Ascending aorta (tissue), 2 donors: ENCODE measurements at regions not wholly inside any gene's neighbourhood (a gene's known extent, or its start where the extent isn't known, plus 50 kb on each side); places are given as distances from the start of the nearest gene placed in this dataset.
"Not testable (repeated sequence)": the region's sequence is repeated elsewhere in the genome, so short reads cannot be mapped to it uniquely, and the experiment has no call there.

ENCODE experiments used
- DNase-seq, 2 donors: peaks; one replicate each; pipeline ENCODE4 v3.0.0-alpha.2; 2019; ENCODE audit warnings: low spot score in 2 of 2
- H3K27ac ChIP-seq, 2 donors: fragments of 200-600 bp; sonication (generic); one replicate each; pipeline ENCODE4 v1.5.1; 2016 to 2017; ENCODE audit warnings: mild to moderate bottlenecking in 1 of 2
- H3K27me3 ChIP-seq: fragments of 200-600 bp; sonication (generic); one replicate; pipeline ENCODE4 v1.5.1; 2017
- H3K36me3 ChIP-seq, 2 donors: fragments of 200-600 bp; sonication (generic); one replicate each; pipeline ENCODE4 v1.5.1; 2016
- H3K4me1 ChIP-seq, 2 donors: fragments of 200-600 bp; sonication (generic); one replicate each; pipeline ENCODE4 v1.5.1; 2016 to 2017; ENCODE audit warnings: mild to moderate bottlenecking in 1 of 2
- H3K4me3 ChIP-seq, 2 donors: fragments of 200-600 bp; sonication (generic); one replicate each; pipeline ENCODE4 v1.5.1; 2016 to 2017; ENCODE audit warnings: mild to moderate bottlenecking in 1 of 2
- H3K9me3 ChIP-seq, 2 donors: fragments of 200-600 bp; sonication (generic); one replicate each; pipeline ENCODE4 v1.5.1; 2016
- CTCF ChIP-seq, 3 experiments: fragments of 200-600 bp in 2 of 3; fragments of 450-650 bp in 1 of 3; sonication (generic) in 2 of 3; IDR thresholded peaks; one replicate each; pipeline ENCODE4 v1.5.1; 2016 to 2019; ENCODE audit warnings: antibody characterized with exemption in 3 of 3, mild to moderate bottlenecking in 1 of 3, moderate library complexity in 1 of 3
- intact Hi-C: fragments of 100-400 bp; cut with DNase I; formaldehyde crosslinking; loops from one replicate; pipeline ENCODE4 v1.15.1; 2023

- intact Hi-C loops = no loop called here
- Histone ChIP-seq H3K36me3 (no peaks in the 10 kb centered on the region), H3K4me1 (peaks cover 3 to 12% of the 10 kb centered on the region in 2 donors), H3K4me3 (no peak overlapping the region), H3K9me3 (no peaks in the 10 kb centered on the region), H3K27ac (no peak overlapping the region), H3K27me3 (no peaks in the 10 kb centered on the region)
- TF ChIP-seq CTCF (IDR thresholded peaks at IDR 0.05) = no peak
- DNase-seq = no peak
Measured at GRCh38 chr16:88310796-88311605, 71.8 kb upstream of the ZNF469 start.

GRCh38 chr16:88311860-88312259, 70.9 kb upstream of the ZNF469 start:
- H3K27ac ChIP-seq, H3K27me3 ChIP-seq, H3K9me3 ChIP-seq, H3K36me3 ChIP-seq, intact Hi-C loops, H3K4me3 ChIP-seq, DNase-seq, H3K4me1 ChIP-seq: not testable (repeated sequence)

GRCh38 chr16:88312732-88313131, 70.0 kb upstream of the ZNF469 start:
- Histone ChIP-seq H3K36me3 (no peaks in the 10 kb centered on the region), H3K4me1 (no peaks in the 10 kb centered on the region), H3K27ac (no peak overlapping the region), H3K27me3 (no peaks in the 10 kb centered on the region), H3K4me3 (no peak overlapping the region), H3K9me3 (no peaks in the 10 kb centered on the region)
- TF ChIP-seq CTCF (IDR thresholded peaks at IDR 0.05) = no peak
- intact Hi-C loops = no loop called here
- no peak for DNase-seq

GRCh38 chr16:88314991-88315542, 67.7 kb upstream of the ZNF469 start:
- no peak for TF ChIP-seq CTCF (IDR thresholded peaks at IDR 0.05)
- H3K9me3 ChIP-seq = no peaks in the 10 kb centered on the region
- DNase-seq = no peak
- no peaks in the 10 kb centered on the region for H3K27me3 ChIP-seq
- intact Hi-C loops = no loop called here
- H3K36me3 ChIP-seq = no peaks in the 10 kb centered on the region
- no peaks in the 10 kb centered on the region for H3K4me1 ChIP-seq
- no peak overlapping the region for H3K27ac ChIP-seq
- no peak overlapping the region for H3K4me3 ChIP-seq

- Histone ChIP-seq H3K27me3 (no peaks in the 10 kb centered on the region), H3K27ac (no peak overlapping the region), H3K9me3 (no peaks in the 10 kb centered on the region), H3K4me1 (no peaks in the 10 kb centered on the region), H3K4me3 (no peak overlapping the region), H3K36me3 (no peaks in the 10 kb centered on the region)
- DNase-seq = no peak
- intact Hi-C loops = no loop called here
- no peak for TF ChIP-seq CTCF (IDR thresholded peaks at IDR 0.05)
Measured at GRCh38 chr16:88315543-88316105, 67.1 kb upstream of the ZNF469 start.

- Histone ChIP-seq H3K4me1 (no peaks in the 10 kb centered on the region), H3K4me3 (no peak overlapping the region), H3K36me3 (no peaks in the 10 kb centered on the region), H3K27ac (no peak overlapping the region), H3K9me3 (no peaks in the 10 kb centered on the region), H3K27me3 (no peaks in the 10 kb centered on the region)
- no peak for DNase-seq
- no peak for TF ChIP-seq CTCF (IDR thresholded peaks at IDR 0.05)
- intact Hi-C loops = no loop called here
Measured at GRCh38 chr16:88316151-88316550, 66.6 kb upstream of the ZNF469 start.
